ENCODE measurements at regions not wholly inside any gene's neighbourhood (a gene's known extent, or its start where the extent isn't known, plus 50 kb on each side); places are given as distances from the start of the nearest gene placed in this dataset.
"Not testable (repeated sequence)": the region's sequence is repeated elsewhere in the genome, so short reads cannot be mapped to it uniquely, and the experiment has no call there.

GRCh38 chr5:163165277-163165676 is 272.1 kb upstream of the CCNG1 start:
- ATAC-seq (no peak), DNase-seq (no peak)
- Mint-ChIP-seq H3K36me3 (ENCODE audit: low read depth) (no peaks in the 10 kb centered on the region), H3K4me1 (ENCODE audit: low read depth) (no peaks in the 10 kb centered on the region), H3K27ac (no peak overlapping the region), H3K4me3 (no peak overlapping the region), H3K27me3 (ENCODE audit: low read depth) (no peaks in the 10 kb centered on the region), H3K9me3 (ENCODE audit: insufficient read depth) (peaks cover 4% of the 10 kb centered on the region)
- POLR2A ChIA-PET, result no interaction called here
- CTCF ChIA-PET, result no interaction called here

- H3K4me1 Mint-ChIP-seq (ENCODE audit: low read depth); H3K36me3 Mint-ChIP-seq (ENCODE audit: low read depth); CTCF ChIA-PET; POLR2A ChIA-PET; H3K4me3 Mint-ChIP-seq; ATAC-seq; H3K27ac Mint-ChIP-seq; DNase-seq; H3K9me3 Mint-ChIP-seq (ENCODE audit: insufficient read depth); H3K27me3 Mint-ChIP-seq (ENCODE audit: low read depth): not testable (repeated sequence)
Observed at GRCh38 chr5:163170161-163170560, 267.2 kb upstream of the CCNG1 start.

- H3K27ac Mint-ChIP-seq, result no peak overlapping the region
- no peak for DNase-seq
- no peaks in the 10 kb centered on the region for H3K36me3 Mint-ChIP-seq (ENCODE audit: low read depth)
- ChIA-PET CTCF (no interaction called here), POLR2A (no interaction called here)
- no peak overlapping the region for H3K4me3 Mint-ChIP-seq
- H3K9me3 Mint-ChIP-seq (ENCODE audit: insufficient read depth), result peaks cover 5% of the 10 kb centered on the region
- no peak for ATAC-seq
- H3K27me3 Mint-ChIP-seq (ENCODE audit: low read depth), result no peaks in the 10 kb centered on the region
- no peaks in the 10 kb centered on the region for H3K4me1 Mint-ChIP-seq (ENCODE audit: low read depth)
Observed at GRCh38 chr5:163172540-163173338, 264.7 kb upstream of the CCNG1 start.

DNA sequence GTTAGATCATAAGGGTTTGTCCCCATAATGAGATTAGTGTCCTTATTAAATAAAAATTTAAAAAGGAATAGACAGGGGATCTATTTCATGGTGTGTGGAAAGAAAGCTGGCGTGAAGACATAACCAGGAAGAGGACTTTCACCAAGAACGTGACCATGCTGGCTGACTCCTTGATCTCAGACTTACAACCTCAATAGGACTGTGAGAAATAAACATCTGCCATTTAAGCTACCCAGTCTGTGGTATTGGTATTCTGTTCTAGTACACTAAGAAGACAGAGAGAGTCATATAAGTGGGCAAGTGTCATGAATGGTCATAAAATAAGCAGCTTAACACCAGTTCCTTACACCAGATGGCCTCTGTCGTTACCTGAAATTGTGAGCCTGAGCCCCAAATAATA is 259.4 kb upstream of the CCNG1 start:
- ChIA-PET CTCF (no interaction called here), POLR2A (no interaction called here)
- no peak for ATAC-seq
- H3K27ac Mint-ChIP-seq, result no peak overlapping the region
- no peak overlapping the region for H3K4me3 Mint-ChIP-seq
- peaks cover 5% of the 10 kb centered on the region for H3K9me3 Mint-ChIP-seq (ENCODE audit: insufficient read depth)
- DNase-seq, result no peak
- no peaks in the 10 kb centered on the region for H3K27me3 Mint-ChIP-seq (ENCODE audit: low read depth)
- no peaks in the 10 kb centered on the region for H3K4me1 Mint-ChIP-seq (ENCODE audit: low read depth)
- no peaks in the 10 kb centered on the region for H3K36me3 Mint-ChIP-seq (ENCODE audit: low read depth)

DNA sequence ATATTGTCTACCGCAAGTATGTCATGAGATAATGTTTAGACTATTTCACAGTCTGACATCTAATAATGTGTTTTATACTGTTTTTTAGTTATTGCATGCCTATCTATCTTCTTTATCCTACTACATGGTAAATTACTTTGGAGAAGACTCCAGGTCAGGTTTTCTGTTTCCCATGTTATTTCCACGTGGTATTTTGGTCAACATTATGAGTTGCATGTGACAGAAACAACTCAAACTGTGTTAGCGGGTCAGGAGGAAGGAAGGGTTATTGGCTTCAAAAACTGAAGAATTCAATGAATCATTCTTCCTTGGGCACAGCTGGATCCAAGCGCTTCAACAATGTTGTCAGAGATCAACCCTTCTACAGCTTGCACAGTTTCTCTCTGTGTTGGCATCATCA is 252.1 kb upstream of the CCNG1 start:
- POLR2A ChIA-PET, result no interaction called here

GRCh38 chr5:163189023-163189553 is 248.3 kb upstream of the CCNG1 start:
- no peaks in the 10 kb centered on the region for H3K9me3 Mint-ChIP-seq (ENCODE audit: insufficient read depth)
- H3K4me1 Mint-ChIP-seq (ENCODE audit: low read depth), result no peaks in the 10 kb centered on the region
- ChIA-PET CTCF (no interaction called here), POLR2A (no interaction called here)
- no peak overlapping the region for H3K27ac Mint-ChIP-seq
- ATAC-seq (no peak), DNase-seq (no peak)
- H3K4me3 Mint-ChIP-seq, result no peak overlapping the region
- no peaks in the 10 kb centered on the region for H3K27me3 Mint-ChIP-seq (ENCODE audit: low read depth)
- H3K36me3 Mint-ChIP-seq (ENCODE audit: low read depth), result no peaks in the 10 kb centered on the region

More for the DNA sequence above, 252.1 kb upstream of the CCNG1 start:
- Mint-ChIP-seq H3K9me3 (ENCODE audit: insufficient read depth) (no peaks in the 10 kb centered on the region), H3K4me1 (ENCODE audit: low read depth) (no peaks in the 10 kb centered on the region), H3K4me3 (no peak overlapping the region), H3K36me3 (ENCODE audit: low read depth) (no peaks in the 10 kb centered on the region), H3K27me3 (ENCODE audit: low read depth) (no peaks in the 10 kb centered on the region), H3K27ac (no peak overlapping the region)
- no peak for DNase-seq
- ATAC-seq, result no peak
- CTCF ChIA-PET, result no interaction called here

DNA sequence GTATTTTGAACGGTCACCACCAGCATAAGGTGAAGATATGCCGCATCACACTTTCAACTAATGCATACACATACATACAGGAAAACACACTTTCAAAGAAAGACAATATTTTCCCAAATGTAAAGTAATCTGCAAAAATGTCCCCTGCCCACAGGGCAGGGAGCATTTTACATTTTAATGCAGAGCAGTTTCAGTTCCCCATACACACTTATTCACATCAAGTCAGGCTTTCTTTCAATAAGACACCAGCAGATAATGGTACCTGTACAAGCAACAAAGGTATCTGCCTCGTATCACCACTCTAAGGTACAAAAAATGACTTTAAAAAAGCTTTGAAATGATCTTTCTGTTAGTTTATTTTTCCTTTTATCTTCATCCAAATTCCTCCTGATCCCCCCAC is 247.1 kb upstream of the CCNG1 start:
- Mint-ChIP-seq H3K27ac (no peak overlapping the region), H3K4me3 (no peak overlapping the region), H3K4me1 (ENCODE audit: low read depth) (no peaks in the 10 kb centered on the region), H3K36me3 (ENCODE audit: low read depth) (no peaks in the 10 kb centered on the region), H3K27me3 (ENCODE audit: low read depth) (no peaks in the 10 kb centered on the region), H3K9me3 (ENCODE audit: insufficient read depth) (no peaks in the 10 kb centered on the region)
- DNase-seq (no peak), ATAC-seq (no peak)
- ChIA-PET POLR2A (no interaction called here), CTCF (no interaction called here)

- no peak for ATAC-seq
- Mint-ChIP-seq H3K27me3 (ENCODE audit: low read depth) (no peaks in the 10 kb centered on the region), H3K36me3 (ENCODE audit: low read depth) (no peaks in the 10 kb centered on the region), H3K4me1 (ENCODE audit: low read depth) (no peaks in the 10 kb centered on the region), H3K27ac (no peak overlapping the region), H3K4me3 (no peak overlapping the region), H3K9me3 (ENCODE audit: insufficient read depth) (no peaks in the 10 kb centered on the region)
- CTCF ChIA-PET, result no interaction called here
- POLR2A ChIA-PET, result no interaction called here
- DNase-seq, result no peak
Observed at GRCh38 chr5:163190784-163191183, 246.6 kb upstream of the CCNG1 start.

DNA sequence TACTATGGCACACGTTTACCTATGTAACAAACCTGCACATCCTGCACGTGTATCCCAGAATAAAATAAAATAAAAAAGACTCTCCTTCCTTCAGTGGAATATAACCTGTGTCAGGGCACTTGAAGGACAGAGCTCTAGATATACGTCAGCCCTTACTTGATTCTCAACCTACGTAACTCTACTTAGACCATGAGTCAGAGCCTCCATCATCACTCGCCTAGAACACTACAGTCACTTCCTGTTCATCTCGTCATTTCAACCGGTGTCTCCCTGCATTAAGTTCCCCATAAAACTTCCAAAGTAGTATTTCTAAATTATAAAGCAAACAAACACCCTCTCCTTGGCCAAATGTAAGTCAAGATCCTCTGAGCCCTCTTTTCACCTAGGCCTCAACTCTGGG is 243.5 kb upstream of the CCNG1 start:
- no peak for DNase-seq
- H3K36me3 Mint-ChIP-seq (ENCODE audit: low read depth), result no peaks in the 10 kb centered on the region
- POLR2A ChIA-PET, result no interaction called here

GRCh38 chr5:163205645-163206044 is 231.8 kb upstream of the CCNG1 start:
- no peak for ATAC-seq
- DNase-seq, result no peak
- POLR2A ChIA-PET, result no interaction called here
- H3K27ac Mint-ChIP-seq, result no peak overlapping the region
- no peaks in the 10 kb centered on the region for H3K4me1 Mint-ChIP-seq (ENCODE audit: low read depth)
- H3K4me3 Mint-ChIP-seq, result no peak overlapping the region
- H3K27me3 Mint-ChIP-seq (ENCODE audit: low read depth), result no peaks in the 10 kb centered on the region
- H3K9me3 Mint-ChIP-seq (ENCODE audit: insufficient read depth), result no peaks in the 10 kb centered on the region
- no peaks in the 10 kb centered on the region for H3K36me3 Mint-ChIP-seq (ENCODE audit: low read depth)
- CTCF ChIA-PET, result interaction anchor here (1.1 kb wide), 1 partner anchor 33 kb away, joined by 3 read pairs; no protein-coding TSS in a partner anchor

More for the DNA sequence above, 243.5 kb upstream of the CCNG1 start:
- Mint-ChIP-seq H3K4me1 (ENCODE audit: low read depth) (no peaks in the 10 kb centered on the region), H3K27ac (no peak overlapping the region), H3K27me3 (ENCODE audit: low read depth) (no peaks in the 10 kb centered on the region), H3K4me3 (no peak overlapping the region), H3K9me3 (ENCODE audit: insufficient read depth) (no peaks in the 10 kb centered on the region)
- no peak for ATAC-seq
- CTCF ChIA-PET, result no interaction called here

DNA sequence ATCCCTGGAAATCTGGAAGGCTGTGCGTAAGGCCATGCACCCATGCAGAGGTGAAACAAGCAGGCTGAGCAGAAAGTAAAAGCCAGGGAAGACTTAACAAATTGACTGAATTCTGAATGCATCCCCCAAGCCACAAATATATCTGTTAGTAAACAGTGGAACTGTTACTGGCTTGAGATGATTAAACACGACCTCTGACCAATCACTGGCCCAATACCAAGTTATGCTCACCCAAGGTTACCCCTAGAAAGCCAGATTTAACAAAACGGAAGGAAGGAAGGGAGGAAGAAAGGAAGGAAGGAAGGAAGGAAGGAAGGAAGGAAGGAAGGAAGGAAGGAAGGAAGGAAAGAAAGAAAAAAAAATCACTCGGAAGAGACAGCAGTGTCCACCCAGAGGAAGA is 215.8 kb upstream of the CCNG1 start:
- DNase-seq (no peak), ATAC-seq (no peak)
- POLR2A ChIA-PET, result no interaction called here
- CTCF ChIA-PET, result no interaction called here
- no peak overlapping the region for H3K4me3 Mint-ChIP-seq
- H3K36me3 Mint-ChIP-seq (ENCODE audit: low read depth), result no peaks in the 10 kb centered on the region
- no peaks in the 10 kb centered on the region for H3K9me3 Mint-ChIP-seq (ENCODE audit: insufficient read depth)
- no peaks in the 10 kb centered on the region for H3K4me1 Mint-ChIP-seq (ENCODE audit: low read depth)
- no peak overlapping the region for H3K27ac Mint-ChIP-seq
- H3K27me3 Mint-ChIP-seq (ENCODE audit: low read depth), result no peaks in the 10 kb centered on the region

DNA sequence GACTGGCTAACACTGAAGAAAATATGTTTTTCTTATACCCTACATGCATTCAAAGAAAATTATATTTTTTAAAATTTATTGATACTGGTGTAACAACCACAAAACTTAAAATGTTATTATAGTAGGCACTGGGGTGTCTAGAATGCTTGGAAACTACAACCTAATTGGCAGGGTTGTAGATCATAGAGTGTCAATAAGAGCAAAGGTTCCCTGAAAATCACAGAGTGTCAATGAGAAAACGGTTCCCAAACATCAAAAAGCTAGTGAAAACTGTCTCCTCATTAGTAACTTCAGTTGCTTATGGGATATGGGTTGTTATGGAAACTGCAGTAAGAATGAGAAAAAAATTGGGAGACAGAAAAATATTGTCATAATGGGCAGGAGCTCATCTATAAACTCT is 214.4 kb upstream of the CCNG1 start:
- Mint-ChIP-seq H3K4me1 (ENCODE audit: low read depth) (no peaks in the 10 kb centered on the region), H3K27ac (no peak overlapping the region), H3K36me3 (ENCODE audit: low read depth) (no peaks in the 10 kb centered on the region), H3K27me3 (ENCODE audit: low read depth) (no peaks in the 10 kb centered on the region), H3K4me3 (no peak overlapping the region), H3K9me3 (ENCODE audit: insufficient read depth) (no peaks in the 10 kb centered on the region)
- no peak for DNase-seq
- no peak for ATAC-seq
- POLR2A ChIA-PET, result no interaction called here
- CTCF ChIA-PET, result no interaction called here

DNA sequence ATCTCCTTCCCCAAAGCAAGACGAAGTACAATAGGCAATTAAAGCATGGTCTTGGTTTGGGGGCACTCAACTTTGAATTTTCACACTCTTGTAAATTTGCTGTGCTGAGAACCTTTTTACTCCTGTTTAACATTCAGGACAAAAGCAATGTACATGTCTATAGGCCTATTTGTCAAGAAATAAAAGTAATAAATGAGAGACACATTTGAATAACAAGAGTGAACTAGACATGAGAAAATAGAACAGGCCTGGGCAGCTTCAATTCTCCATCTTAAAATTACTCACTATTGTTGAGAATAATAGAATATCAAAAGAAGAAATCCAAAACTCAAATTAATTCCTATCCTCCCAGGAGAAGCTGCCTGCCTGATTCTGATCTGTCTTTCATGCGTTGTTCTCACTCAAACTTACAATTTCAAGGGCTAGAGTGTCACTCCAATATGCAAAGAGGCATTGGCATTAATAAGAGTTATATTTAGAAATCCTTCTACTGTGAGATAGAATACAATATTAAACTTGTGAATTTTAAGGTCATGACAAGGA is 192.9 kb upstream of the CCNG1 start:
- CTCF ChIA-PET, result no interaction called here
- DNase-seq, result no peak
- Mint-ChIP-seq H3K4me1 (ENCODE audit: low read depth) (no peaks in the 10 kb centered on the region), H3K4me3 (no peak overlapping the region), H3K27ac (no peak overlapping the region), H3K9me3 (ENCODE audit: insufficient read depth) (no peaks in the 10 kb centered on the region), H3K36me3 (ENCODE audit: low read depth) (no peaks in the 10 kb centered on the region), H3K27me3 (ENCODE audit: low read depth) (no peaks in the 10 kb centered on the region)
- ATAC-seq, result no peak
- POLR2A ChIA-PET, result no interaction called here

All from activated CD8-positive, alpha-beta T cell treated with anti-CD3 and anti-CD28 coated beads, Interleukin-2, amount 10 ng/mL, durations not matched to agents 7 days and 5 days (primary cell).